ENCODE measurements at regions not wholly inside any gene's neighbourhood (a gene's known extent, or its start where the extent isn't known, plus 50 kb on each side); places are given as distances from the start of the nearest gene placed in this dataset.

DNA sequence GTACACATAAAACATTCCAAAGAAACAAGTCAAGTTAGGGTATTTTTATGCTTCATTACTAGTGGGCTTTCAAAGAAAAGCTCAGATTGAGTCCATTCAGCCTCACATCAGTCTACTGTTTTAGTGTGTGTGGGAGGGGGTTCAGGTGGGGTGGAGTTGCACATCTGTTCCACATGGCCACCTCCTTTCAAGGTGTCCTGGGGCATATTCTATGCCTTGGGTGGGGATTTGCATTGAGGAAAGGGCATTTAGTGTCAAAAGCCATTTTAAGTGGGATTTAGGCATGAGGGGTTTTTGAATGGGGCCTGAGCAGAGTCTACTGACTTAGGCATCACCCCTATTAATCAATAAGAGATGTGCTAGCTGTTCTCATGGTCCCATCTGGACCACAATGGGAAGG is 983.1 kb downstream of the TLE4 start:
- Histone ChIP-seq H3K56ac (ENCODE audit: insufficient read length, low read depth, low read length) (no peak overlapping the region), H2BK12ac (ENCODE audit: insufficient read length, low read depth, low read length) (no peak overlapping the region), H2AK5ac (ENCODE audit: insufficient read length, low read length) (no peak overlapping the region), H2BK20ac (ENCODE audit: low read depth, low read length, poor library complexity, severe bottlenecking) (no peak overlapping the region), H4K20me1 (ENCODE audit: control insufficient read depth, insufficient read depth, insufficient read length) (no peaks in the 10 kb centered on the region), H3K9ac (ENCODE audit: extremely low read depth, insufficient read length, low read length) (no peak overlapping the region), H2BK120ac (ENCODE audit: low read depth, low read length, poor library complexity, severe bottlenecking) (no peak overlapping the region), H3K27me3 (ENCODE audit: insufficient read depth, low read length) (no peaks in the 10 kb centered on the region), H3K9me3 (ENCODE audit: control insufficient read depth, low read depth, low read length) (no peaks in the 10 kb centered on the region), H3K27ac (ENCODE audit: insufficient read length, low read depth, low read length) (no peak overlapping the region), H3K4ac (ENCODE audit: low read depth, low read length) (no peak overlapping the region), H2BK5ac (ENCODE audit: insufficient read length, low read length) (no peak overlapping the region), H3K79me2 (ENCODE audit: insufficient read depth, low read length) (no peaks in the 10 kb centered on the region), H3K4me1 (ENCODE audit: insufficient read depth, low read length) (no peaks in the 10 kb centered on the region), H2AFZ (ENCODE audit: low read length) (no peak overlapping the region), H3K18ac (ENCODE audit: insufficient read length, low read depth, low read length) (no peak overlapping the region), H3K23me2 (ENCODE audit: insufficient read length, low read depth, low read length, poor library complexity, severe bottlenecking) (no peaks in the 10 kb centered on the region), H3K23ac (ENCODE audit: insufficient read length, low read depth, low read length) (no peak overlapping the region), H3K14ac (ENCODE audit: insufficient read depth, low read length) (no peak overlapping the region), H3T11ph (ENCODE audit: low read length) (no peak overlapping the region), H2BK15ac (ENCODE audit: low read depth, low read length) (no peak overlapping the region), H4K91ac (ENCODE audit: insufficient read length, low read depth, low read length) (no peak overlapping the region), H4K8ac (replicated peaks; ENCODE audit: insufficient read length, low read depth, low read length) (no peak overlapping the region), H4K5ac (ENCODE audit: insufficient read length, low read depth, low read length) (no peak overlapping the region), H3K4me2 (ENCODE audit: insufficient read depth, insufficient read length, low read length) (no peak overlapping the region), H3K79me1 (ENCODE audit: insufficient read depth, low read depth, low read length, poor library complexity, severe bottlenecking) (no peaks in the 10 kb centered on the region)
- Mint-ChIP-seq H3K4me3 (no peak overlapping the region), H3K4me1 (no peaks in the 10 kb centered on the region; a peak in 1 of 4 replicates), H3K36me3 (ENCODE audit: insufficient read depth in 1 of 3, low read depth in 3 of 3) (no peaks in the 10 kb centered on the region), H3K9me3 (no peaks in the 10 kb centered on the region), H3K27me3 (ENCODE audit: low read depth) (no peaks in the 10 kb centered on the region), H3K27ac (no peak overlapping the region)
- no peak for TF ChIP-seq CTCF (conservative IDR thresholded peaks at IDR 0.05)
- no peak for DNase-seq

Measured in H9 (cell line).